LNCAP (cell line): ENCODE measurements at regions not wholly inside any gene's neighbourhood (a gene's known extent, or its start where the extent isn't known, plus 50 kb on each side); places are given as distances from the start of the nearest gene placed in this dataset.
A peak's percentile ranks its signal among the peaks of the same experiment; 100 is the strongest.

Experiments
- CTCF ChIP-seq: fragments of 450-650 bp; IDR thresholded peaks from 2 replicates; pipeline ENCODE4 v1.5.1; 2017; ENCODE audit warnings: mild to moderate bottlenecking

- no peak for TF ChIP-seq CTCF
Observed at GRCh38 chr5:79859588-79859987, 131.5 kb downstream of the MTX3 start.

GRCh38 chr5:79858410-79858723 lies 132.7 kb downstream of the MTX3 start:
- TF ChIP-seq CTCF = peak; percentile 25

GRCh38 chr5:79857714-79858409 lies 133.2 kb downstream of the MTX3 start:
- peak; percentile 97 for TF ChIP-seq CTCF

- no peak for TF ChIP-seq CTCF
Observed at GRCh38 chr5:79856456-79857055, 134.5 kb downstream of the MTX3 start.

- TF ChIP-seq CTCF = no peak
Observed at GRCh38 chr5:79853676-79854418, 137.2 kb downstream of the MTX3 start.

GRCh38 chr5:79853028-79853427 lies 138.0 kb downstream of the MTX3 start:
- TF ChIP-seq CTCF = no peak

- TF ChIP-seq CTCF = no peak
Observed at GRCh38 chr5:79851391-79851863, 139.6 kb downstream of the MTX3 start.
